NCI-H510A treated with DMSO at 0.1 percent for 48 hours (cell line): ENCODE measurements at regions not wholly inside any gene's neighbourhood (a gene's known extent, or its start where the extent isn't known, plus 50 kb on each side); places are given as distances from the start of the nearest gene placed in this dataset.

ENCODE experiments used
- DNase-seq: peaks from one replicate; lab custom pipeline; 2025; lab: John Stamatoyannopoulos, UW

DNA sequence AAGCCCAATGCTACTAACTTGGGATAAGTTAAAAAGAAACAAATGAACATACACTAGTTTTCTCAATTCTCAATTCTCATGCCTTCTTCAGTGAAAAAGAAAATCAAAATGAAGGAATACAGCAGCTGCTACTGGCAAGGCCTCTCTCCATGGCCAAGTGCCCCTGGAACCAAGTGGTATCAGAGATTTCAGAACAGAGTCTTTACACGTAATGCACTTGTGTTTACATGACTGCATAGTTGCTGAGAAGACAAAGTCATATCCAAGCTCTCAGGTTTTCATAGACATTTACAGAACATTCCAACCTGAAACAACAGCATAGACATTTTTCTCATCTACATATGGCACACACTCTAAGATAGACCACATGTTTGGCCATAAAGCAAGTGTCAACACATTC, 789.9 kb downstream of the CBLN2 start:
- DNase-seq = no peak

DNA sequence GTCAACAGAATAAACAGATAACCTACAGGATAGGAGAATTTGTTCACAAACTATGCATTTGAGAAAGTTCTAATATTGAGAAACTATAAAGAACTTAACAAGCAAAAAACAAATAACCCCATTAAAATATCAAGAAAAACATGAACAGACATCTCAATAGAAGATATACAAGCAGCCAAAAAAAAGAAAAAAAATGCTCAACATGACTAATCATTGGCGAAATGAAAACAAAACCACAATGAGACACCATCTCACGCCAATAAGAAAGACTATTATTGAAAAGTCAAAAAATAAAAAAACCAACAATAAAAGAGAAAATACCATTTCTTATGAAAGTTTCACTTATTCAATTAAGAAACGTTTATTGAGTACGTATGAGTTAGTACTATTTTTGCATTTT, 800.5 kb downstream of the CBLN2 start:
- DNase-seq = no peak

DNA sequence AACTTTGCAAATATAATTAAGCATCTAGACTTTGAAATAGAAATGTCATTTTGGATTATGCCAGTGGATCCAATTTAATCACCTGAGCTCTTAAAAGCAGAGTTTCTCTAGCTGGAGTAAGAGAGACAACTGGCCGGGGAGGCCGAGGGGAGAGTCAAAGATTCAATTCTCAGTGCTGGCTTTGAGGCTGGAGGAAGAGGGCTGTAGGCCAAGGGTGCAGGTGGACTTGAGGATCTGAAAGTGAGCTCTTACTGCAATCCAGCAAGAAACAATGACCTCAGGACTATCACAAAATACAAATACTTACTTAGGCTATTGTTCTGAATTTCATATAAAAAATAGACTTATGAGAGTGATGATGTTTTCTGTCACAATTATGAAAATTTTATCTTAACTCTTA, 814.5 kb downstream of the CBLN2 start:
- DNase-seq = no peak

DNA sequence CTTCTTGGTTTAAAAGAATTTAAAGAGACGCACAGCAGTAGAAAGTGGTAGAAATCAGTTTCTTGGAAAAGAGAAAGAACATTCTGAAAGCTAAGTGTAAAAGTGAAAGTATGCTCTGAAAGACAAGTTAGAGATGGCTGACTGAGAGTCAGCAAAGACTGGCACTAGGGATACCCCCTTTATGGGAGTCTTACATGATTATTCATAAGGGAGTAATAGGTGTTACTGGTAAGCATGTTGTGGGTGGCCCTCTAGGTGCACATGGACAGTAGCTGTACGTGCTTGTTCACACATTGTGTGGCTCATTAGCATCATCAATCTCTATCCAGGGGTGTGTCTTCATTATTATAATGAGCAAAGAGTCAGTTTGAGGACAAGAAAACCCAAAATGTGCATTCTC, 816.2 kb downstream of the CBLN2 start:
- no peak for DNase-seq

DNA sequence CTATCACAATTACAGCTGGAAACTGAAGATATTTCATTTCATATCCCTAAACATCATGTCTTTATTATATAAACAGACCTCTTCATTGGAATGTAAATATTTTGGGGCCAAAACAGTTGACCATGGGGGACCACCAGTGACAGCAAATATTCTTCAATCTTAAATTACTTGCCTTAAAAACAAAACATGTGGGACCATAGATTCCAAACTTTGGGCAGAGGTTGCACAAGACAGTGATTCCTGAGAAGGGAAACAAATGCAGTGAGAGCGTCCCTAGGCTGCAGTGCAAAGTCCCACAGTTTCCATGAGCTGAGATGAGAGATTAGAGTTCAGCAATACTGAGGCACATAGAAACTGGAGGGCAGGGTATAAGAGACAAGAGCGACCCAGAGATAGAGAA, 818.9 kb downstream of the CBLN2 start:
- no peak for DNase-seq

DNA sequence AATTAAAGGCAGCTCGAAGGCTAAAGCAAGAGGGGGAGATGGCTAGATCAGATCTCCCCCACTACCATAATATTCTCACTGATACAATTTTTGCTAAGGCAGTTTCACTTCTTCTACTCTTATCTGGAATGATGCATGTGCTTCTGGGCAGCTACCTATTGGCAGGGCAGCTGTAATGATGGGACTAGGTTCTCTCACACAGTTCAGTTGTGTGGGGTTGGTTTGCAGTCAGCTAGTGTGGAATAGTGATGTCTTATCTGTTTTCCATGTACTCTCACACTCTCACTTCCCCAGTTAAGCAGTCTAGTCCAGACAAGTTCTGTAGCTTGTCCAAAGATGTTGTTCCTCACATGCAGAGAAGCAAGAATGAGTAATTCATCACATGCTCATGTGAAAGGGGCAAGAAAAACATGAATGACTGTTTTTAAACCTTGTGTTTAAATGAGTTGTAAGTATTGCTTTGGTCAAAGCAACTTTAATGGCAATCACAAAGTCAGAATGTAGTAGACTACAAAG, 836.1 kb downstream of the CBLN2 start:
- DNase-seq = no peak

DNA sequence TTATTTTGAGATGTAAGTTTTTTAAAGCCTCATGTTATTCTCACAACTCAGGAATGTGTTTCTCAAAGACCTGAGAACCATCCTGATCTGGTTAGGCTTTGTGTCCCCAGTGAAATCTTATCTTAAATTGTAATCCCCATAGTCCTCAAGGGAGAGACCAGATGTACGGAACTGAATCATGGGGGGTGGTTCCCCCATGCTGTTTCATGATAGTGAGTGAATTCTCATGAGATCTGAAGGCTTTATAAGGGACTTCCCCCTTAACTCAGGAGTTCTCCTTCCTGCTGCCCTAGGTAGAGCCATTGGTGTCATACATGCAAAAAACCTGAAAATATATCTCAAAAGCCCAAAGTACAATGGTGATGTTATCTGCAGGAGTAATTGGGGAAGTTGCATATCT, 836.7 kb downstream of the CBLN2 start:
- DNase-seq = no peak

DNA sequence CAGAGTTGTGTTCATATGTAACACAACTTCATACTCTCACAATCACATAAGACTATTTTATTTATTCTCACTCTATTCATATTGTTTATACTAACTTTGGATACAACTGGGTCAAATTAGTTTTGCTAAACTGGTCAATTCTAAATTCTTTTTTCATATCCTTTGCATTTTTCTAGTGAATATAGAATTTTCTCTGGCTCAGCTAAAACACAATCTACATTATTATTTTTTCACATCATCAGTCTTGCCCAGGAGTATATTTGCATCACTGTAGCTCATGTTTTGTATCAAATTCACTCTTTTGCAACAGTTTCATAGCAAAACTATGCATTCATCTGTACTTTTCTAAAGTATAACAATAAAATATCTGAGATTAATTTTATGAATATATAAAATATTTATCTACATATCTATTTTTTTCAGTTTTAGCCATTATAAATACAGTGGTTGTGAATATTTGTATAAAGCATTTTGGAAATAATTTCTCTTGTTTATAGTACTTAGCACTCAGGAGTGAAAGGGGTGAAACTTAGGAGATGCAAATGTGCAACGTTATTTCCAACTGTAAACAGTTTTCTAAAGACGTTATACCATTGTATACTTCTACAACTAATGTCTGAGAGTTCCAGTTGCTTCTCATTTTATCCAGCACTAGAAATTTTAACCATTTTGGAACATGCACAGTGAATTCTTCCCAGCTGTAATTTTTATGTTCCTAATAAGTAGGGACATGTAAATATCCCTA, 854.6 kb downstream of the CBLN2 start:
- no peak for DNase-seq

DNA sequence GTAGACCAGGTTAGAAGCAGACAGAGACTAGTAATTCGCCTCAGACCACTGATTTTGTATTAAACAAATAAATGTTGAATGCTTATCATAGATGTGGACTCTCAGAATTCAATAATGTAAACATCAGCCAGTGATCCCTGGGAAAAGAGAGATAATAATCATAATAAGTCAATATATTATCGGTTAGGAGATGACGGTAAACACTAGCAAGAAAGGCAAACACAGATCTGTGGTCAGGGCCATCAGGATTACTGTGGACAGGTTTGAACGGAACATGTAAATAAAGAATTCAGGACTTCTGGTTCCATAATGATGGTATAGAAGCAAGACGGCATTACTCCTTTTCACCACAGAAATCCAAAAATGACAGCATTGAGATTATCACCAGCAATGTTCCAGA, 861.6 kb downstream of the CBLN2 start:
- peak; percentile 37 for DNase-seq

DNA sequence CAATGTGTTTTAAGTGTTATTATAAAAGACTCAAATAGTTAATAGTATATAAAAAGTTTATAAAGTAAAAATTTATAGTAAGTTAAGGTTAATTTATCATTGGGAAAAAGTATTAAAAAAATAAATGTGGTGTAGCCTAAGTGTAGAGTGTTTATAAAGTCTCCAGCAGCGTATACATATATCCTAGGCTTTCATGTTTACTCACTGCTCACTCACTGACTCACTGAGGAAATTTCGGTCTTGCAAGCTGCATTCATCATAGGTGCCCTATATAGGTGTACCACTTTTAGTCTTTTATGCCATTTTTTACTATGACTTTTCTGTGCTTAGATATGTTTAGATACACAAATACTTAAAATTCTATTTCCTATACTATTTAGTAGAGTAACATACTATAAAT, 866.0 kb downstream of the CBLN2 start:
- no peak for DNase-seq

DNA sequence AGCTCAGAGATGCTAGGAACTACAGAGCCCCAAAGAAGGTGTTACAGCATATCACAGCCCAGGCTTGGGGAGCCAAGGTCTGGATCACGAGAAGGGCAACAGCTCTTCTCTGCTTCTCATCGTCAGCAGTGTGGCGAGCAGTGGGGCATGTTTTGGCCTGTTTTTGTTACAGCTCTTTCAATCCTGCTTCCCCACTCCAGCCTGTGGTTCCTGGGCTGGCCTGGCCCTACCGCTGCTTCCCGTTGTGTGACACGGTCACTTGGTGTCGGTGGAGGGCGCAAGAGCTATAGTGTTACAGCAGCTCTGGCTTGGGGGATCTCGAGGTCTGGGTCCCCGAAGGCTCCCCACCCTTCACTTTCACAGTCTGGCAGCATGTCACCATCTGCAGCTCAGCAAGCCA, 870.2 kb downstream of the CBLN2 start:
- no peak for DNase-seq

DNA sequence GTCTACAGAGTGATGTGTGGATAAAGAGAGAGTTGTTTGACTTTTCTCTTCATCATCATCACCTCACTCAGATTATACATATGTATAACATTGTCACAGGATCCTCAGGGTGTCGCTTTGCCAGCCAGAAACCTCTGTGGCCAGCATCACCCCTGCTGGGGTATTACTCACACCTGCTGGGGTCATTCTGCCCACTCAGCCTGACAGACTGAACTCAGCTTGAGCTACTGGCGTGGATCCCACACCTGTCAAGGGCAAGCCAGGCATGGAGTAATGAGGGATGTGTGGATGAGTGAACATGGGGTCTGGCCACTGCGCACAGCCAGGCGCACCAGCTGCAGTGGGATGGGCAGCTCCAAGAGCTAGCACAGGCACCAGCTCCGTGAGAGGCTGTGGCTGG, 870.6 kb downstream of the CBLN2 start:
- DNase-seq = no peak

DNA sequence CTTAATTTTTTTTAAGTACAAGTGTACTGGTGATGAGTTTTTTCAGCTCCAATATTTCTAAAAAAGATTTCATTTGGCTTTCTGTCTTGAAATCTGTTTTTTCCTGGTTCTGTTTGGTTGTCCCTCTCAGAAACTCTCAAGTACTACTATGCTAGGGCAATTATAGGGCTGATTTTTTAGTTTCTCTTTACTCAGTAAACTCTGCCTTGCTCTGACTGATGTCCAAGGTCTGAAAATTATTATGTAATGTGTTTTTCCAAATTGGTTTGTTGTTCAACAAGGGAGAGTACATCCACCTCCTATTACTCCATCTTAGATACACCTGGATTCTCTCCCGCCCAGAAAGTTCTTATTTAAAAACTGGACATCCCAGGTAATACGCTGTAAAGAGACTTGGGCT, 877.7 kb downstream of the CBLN2 start:
- no peak for DNase-seq

DNA sequence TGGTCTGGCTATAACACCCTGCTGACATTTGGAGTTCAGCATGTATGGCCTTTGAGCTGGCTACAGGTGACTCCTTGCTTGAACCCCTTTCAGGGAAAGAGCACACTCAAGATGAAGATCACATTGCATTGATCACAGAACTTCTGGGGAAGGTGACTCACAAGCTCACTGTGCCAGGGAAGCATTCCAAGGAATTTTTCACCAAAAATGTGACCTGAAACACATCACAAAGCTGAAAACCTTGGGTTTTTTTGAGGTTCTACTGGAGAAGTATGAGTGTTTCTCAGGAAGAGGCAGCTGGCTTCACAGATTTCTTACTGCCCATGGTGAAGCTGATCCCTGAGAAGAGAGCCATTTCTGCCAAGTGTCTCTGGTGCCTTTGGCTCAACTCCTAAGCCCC, 879.0 kb downstream of the CBLN2 start:
- DNase-seq = no peak

DNA sequence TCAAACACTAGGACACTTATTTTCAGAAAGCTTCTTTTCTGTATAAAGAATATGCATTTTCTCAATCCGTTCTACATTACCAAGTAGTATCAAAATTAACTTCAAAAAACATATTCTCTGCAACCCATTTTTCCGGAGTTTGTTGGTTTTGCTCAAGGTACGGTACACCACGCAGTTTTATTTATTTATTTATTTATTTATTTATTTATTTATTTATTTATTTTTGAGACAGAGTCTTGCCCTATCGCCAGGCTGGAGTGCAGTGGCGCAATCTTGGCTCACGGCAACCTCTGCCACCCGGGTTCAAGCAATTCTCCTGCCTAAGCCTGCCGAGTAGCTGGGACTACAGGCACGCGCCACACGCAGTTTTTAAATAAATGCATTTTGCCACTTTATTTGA, 900.3 kb downstream of the CBLN2 start:
- no peak for DNase-seq

DNA sequence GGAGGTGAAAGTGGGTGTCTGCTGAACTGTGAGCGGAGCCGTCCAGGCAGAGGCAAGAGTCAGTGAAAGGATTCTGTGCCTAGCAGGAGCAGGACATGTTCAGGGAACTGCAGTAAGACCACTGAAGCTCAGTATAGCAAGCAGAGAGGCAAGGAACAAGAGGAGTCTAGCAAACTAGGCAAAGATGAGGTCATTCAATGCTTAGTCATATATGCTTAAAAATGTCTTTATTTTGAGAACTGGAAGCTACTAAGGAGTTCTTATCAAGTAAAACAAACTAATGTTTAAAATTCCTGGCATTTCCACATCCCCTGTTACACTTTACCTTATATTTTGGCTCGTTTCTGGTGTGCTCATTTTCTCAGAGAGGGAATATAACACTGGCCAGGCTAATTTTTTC, 913.4 kb downstream of the CBLN2 start:
- DNase-seq = no peak

DNA sequence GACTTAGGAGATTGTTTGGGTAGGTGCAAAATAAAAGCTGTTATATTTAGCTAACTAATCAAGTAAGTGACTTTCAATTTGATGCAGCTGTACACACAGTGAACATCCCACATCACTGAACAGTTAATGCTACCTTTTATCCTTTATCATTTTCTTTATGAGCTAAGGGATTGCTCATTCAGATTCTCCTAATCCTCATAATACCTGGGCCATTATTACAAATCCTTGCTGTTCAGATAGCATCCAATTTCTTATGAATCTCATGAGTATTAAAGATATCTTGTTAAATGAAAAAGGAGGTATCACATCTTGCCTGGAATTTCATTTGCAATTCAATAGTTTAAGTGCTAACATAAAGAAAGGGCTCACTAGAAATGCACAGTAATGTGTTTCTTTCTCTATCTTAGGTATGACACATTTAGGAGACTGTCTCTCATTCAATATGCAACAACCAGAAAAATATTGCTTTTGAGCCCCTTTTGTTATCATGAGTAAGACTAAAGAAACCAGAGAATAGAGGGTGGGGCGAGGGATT, 918.5 kb downstream of the CBLN2 start:
- DNase-seq = no peak

DNA sequence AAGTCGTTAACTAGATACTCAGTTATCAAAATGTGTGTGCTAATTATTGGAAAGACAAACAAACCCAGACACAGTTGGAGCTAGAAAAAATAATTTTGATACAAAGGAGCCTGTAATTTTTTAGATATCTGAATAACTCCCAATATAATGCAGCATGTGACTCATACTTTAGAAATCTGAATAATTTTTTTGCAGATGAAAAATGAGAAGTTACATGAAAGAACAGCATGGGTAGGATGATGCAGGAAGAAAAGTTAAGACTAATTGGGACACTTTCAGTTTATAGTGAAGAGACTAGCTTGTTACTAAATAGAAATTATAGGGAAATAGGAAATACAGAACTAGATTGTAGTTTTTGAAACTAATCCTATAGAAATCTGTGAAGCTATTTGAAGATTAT, 945.8 kb downstream of the CBLN2 start:
- DNase-seq = no peak

DNA sequence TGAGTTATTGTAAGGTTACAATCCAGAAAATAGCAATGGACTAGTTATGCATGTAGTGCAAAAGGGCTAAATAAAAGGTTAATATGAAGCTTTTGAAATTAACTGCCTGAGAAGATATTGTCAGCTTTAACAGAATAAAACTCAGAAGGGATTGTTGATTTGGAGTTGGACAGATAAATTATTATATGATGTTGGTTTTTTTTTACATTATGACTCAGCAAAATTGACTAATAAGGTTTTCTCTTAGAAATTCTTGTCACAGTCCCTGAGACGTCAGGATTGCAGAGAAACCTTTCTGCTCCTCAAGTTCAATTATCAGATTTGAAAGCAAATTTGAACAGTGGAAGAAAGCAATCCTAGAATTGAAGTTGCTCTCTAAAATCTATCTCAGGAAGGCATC, 946.9 kb downstream of the CBLN2 start:
- no peak for DNase-seq

DNA sequence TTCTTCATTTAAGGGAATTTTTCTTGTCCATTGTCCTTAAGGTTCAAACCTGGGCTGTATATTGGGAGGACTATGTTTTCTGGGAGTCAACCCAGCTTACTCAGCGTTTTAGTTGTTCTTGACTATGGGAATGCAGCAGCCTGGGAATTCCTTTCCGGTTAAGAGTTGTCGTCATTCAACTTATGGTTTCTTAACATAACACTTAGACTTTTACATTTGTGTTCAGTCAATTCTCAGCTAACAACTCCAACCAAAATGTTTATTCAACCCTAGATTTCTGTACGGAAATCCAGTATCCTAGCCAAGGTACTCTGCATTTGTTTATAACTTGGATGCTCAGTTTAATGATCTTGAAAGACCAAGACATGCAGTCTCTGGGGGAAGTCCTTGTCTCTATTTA, 960.9 kb downstream of the CBLN2 start:
- DNase-seq = no peak

DNA sequence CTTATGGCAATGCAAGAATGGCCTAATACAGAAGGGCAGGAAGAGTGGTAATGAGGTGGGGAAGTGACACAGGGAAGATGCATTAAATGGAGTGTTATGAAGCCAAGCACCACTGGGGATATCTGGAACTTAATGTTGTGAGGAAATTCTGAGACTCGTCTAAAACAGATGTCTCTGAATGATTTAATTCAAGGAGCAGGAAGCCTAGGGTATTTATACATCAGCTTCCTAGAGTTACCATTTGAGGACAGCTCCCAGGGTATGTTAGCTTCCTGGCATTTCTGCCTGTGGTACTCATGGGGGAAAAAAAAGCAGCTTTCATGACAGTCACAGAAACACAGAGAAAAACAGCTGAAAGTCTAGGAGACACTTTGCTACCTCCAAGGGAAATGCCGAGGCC, 989.5 kb downstream of the CBLN2 start:
- no peak for DNase-seq

DNA sequence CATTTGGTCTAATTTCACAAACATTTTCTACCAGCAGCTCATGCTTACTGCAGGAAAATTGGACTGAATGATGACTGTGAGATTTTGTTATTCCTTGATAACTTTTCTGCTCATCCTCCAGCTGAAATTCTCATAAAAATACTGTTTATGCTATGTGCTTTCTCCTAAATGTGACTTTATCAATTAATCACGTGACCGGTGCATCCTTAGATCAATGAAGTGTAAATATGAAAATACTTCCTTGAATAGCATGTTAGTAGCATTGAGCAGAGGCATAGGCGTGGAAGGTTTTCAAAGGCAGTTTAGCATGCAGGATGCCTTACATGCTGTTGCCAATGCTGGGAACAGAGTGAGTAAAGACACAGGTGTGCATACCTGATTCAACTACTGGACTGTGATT, 1002.5 kb downstream of the CBLN2 start:
- no peak for DNase-seq

DNA sequence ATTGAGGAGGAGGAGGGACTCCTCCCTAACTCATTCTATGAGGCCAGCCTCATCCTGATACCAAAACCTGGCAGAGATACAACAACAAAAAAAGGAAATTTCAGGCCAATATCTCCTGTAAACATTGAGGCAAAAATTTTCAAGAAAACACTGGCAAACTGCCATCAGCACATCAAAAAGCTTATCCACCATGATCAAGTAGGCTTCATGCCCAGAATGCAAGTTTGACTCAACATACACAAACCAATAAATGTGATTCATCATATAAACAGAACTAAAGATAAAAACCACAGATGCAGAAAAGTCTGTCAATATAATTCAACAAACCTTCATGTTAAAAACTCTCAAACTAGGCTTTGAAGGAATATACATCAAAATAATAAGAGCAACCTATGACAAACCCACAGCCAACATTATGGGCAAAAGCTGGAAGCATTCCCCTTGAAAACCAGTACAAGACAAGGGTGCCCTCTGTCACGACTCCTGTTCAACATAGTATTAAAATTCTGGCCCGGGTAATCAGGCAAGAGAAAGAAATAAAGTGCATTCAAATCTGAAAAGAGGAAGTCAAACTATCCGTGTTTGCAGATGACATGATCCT, 1014.3 kb downstream of the CBLN2 start:
- DNase-seq = no peak
